ENCODE measurements at regions not wholly inside any gene's neighbourhood (a gene's known extent, or its start where the extent isn't known, plus 50 kb on each side); places are given as distances from the start of the nearest gene placed in this dataset.

GRCh38 chr5:2517451-2517850 lies 234.0 kb downstream of the IRX2 start:
- TF ChIP-seq CTCF (IDR thresholded peaks at IDR 0.05; ENCODE audit: insufficient read depth, low read depth, low read length) (no peak), EZH2 (IDR thresholded peaks at IDR 0.05; ENCODE audit: insufficient read depth, low read length) (no peak)

Data from astrocyte (in vitro differentiated cells and primary cell).